ENCODE measurements at regions not wholly inside any gene's neighbourhood (a gene's known extent, or its start where the extent isn't known, plus 50 kb on each side); places are given as distances from the start of the nearest gene placed in this dataset.

DNA sequence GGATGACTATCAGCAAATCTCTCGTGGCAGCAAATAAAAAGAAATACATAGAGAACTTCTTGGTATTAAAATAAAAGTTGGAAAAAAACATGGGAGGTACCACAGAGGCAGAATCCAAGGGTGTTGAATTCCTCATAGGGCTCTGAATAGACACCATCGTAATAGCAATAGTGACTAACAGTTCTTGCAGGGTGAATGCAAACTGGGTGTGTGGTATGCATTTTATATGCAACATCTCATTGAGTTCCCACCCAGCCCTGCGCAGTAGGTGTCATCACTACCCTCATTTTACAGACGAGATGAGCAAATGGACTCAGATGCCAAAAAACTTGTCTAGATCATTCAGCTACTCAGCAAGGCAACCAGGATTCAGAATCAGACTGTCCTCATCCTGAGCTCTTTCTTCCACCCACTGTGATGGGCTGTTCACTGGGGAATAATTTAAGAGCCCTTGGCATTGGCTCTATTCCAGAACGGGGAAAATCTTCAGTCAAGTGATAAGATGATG, 354.6 kb upstream of the CDH11 start:
- no peaks in the 10 kb centered on the region for H3K9me3 ChIP-seq
- DNase-seq = no peak
- ATAC-seq = no peak
- intact Hi-C loops (cut with DNase I, micrococcal nuclease) = no loop called here
- H3K4me3 ChIP-seq = no peak overlapping the region
- H3K4me1 ChIP-seq (ENCODE audit: low read depth) = no peaks in the 10 kb centered on the region
- TF ChIP-seq CTCF (IDR thresholded peaks at IDR 0.05) = no peak
- no peaks in the 10 kb centered on the region for H3K36me3 ChIP-seq (ENCODE audit: low read depth)

DNA sequence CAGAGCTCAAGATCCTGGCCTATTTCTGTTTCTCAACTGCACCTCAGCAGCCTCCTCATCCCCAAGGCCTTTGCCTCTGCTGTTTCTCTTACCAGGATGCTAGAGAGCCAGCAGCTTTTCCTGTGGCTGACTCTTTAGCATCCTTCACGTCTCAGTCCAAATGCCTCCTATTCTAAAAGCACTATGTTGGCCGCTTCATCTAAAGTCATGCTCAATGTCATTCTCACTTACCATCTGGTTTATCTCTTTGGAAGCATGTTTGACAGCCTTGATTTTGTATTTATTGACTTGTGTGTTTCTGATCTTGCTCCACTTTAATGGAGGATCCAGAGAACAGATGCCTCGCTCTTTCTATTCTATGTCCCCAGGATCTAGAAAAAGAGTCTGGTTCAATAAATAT, 351.8 kb upstream of the CDH11 start:
- DNase-seq (no peak), ATAC-seq (no peak)
- Histone ChIP-seq H3K4me1 (ENCODE audit: low read depth) (no peaks in the 10 kb centered on the region), H3K4me3 (no peak overlapping the region), H3K9me3 (no peaks in the 10 kb centered on the region), H3K36me3 (ENCODE audit: low read depth) (no peaks in the 10 kb centered on the region)
- TF ChIP-seq CTCF (IDR thresholded peaks at IDR 0.05) = no peak
- intact Hi-C loops (cut with DNase I, micrococcal nuclease) = no loop called here

DNA sequence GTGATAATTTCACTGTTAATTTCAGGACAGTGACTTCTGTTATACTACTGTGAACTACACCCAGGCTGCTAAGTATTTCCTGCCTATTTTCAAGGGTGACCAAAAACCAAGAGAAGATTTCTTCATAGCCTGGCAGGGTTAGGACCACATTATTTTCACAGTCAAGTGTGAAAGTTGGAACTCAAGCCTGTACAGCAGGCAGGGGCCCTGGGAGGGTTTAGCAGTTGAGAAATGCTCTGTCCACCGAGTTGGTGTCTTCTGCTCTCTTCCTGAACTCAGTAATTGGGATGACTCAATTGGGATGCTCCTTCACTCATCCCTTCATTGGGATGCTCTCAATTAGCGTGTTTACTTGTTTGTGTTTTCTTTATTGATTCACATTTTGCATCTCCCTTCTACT, 347.3 kb upstream of the CDH11 start:
- Histone ChIP-seq H3K36me3 (ENCODE audit: low read depth) (no peaks in the 10 kb centered on the region), H3K4me1 (ENCODE audit: low read depth) (no peaks in the 10 kb centered on the region), H3K4me3 (no peak overlapping the region), H3K9me3 (peaks cover 2% of the 10 kb centered on the region)
- DNase-seq = no peak
- no peak for TF ChIP-seq CTCF (IDR thresholded peaks at IDR 0.05)
- no peak for ATAC-seq
- intact Hi-C loops (cut with DNase I, micrococcal nuclease) = no loop called here

- intact Hi-C loops (cut with DNase I, micrococcal nuclease) = no loop called here
- DNase-seq (no peak), ATAC-seq (no peak)
- no peak overlapping the region for H3K4me3 ChIP-seq
- H3K36me3 ChIP-seq (ENCODE audit: low read depth) = no peaks in the 10 kb centered on the region
- no peak for TF ChIP-seq CTCF (IDR thresholded peaks at IDR 0.05)
- peaks cover 3% of the 10 kb centered on the region for H3K9me3 ChIP-seq
- no peaks in the 10 kb centered on the region for H3K4me1 ChIP-seq (ENCODE audit: low read depth)
Measured at GRCh38 chr16:65468133-65468532, 346.3 kb upstream of the CDH11 start.

GRCh38 chr16:65463652-65464260, 341.9 kb upstream of the CDH11 start:
- intact Hi-C loops (cut with DNase I, micrococcal nuclease) = no loop called here
- no peak for TF ChIP-seq CTCF (IDR thresholded peaks at IDR 0.05)
- DNase-seq = no peak
- H3K4me1 ChIP-seq (ENCODE audit: low read depth) = no peaks in the 10 kb centered on the region
- ATAC-seq = no peak
- H3K9me3 ChIP-seq = peaks cover 8% of the 10 kb centered on the region
- H3K36me3 ChIP-seq (ENCODE audit: low read depth) = no peaks in the 10 kb centered on the region
- no peak overlapping the region for H3K4me3 ChIP-seq

GRCh38 chr16:65457084-65457483, 335.2 kb upstream of the CDH11 start:
- H3K4me1 ChIP-seq (ENCODE audit: low read depth) = no peaks in the 10 kb centered on the region
- no peak for DNase-seq
- intact Hi-C loops (cut with DNase I, micrococcal nuclease) = no loop called here
- H3K9me3 ChIP-seq = peaks cover 5% of the 10 kb centered on the region
- ATAC-seq = no peak
- H3K4me3 ChIP-seq = no peak overlapping the region
- TF ChIP-seq CTCF (IDR thresholded peaks at IDR 0.05) = no peak
- no peaks in the 10 kb centered on the region for H3K36me3 ChIP-seq (ENCODE audit: low read depth)
